Endothelial cell of umbilical vein (primary cell): ENCODE measurements at regions not wholly inside any gene's neighbourhood (a gene's known extent, or its start where the extent isn't known, plus 50 kb on each side); places are given as distances from the start of the nearest gene placed in this dataset.

Experiments
- BruUV-seq: library from RNA; stranded (reverse); fragments of 400-500 nt; replicated peaks from 2 replicates; lab custom pipeline; 2021; lab: Mats Ljungman, UMichigan
- CTCF ChIA-PET: fragments of 300-600, 350-600 bp; sonication (Branson Sonifier 250); formaldehyde crosslinking; loops from one replicate; lab custom pipeline; 2021; ENCODE audit warnings: antibody characterized with exemption, inconsistent platforms; lab: Charles Lee
- POLR2A ChIA-PET: fragments of 300-600, 350-600 bp; sonication (Branson Sonifier 250); formaldehyde crosslinking; loops from one replicate; lab custom pipeline; 2021; ENCODE audit warnings: antibody characterized with exemption, inconsistent platforms; lab: Charles Lee
- DNase-seq: peaks from one replicate; pipeline ENCODE4 v3.0.0-alpha.2; 2011; ENCODE audit warnings: low read depth, low spot score
- FAIRE-seq: peaks from 2 replicates; lab custom pipeline; 2011; peaks lifted over from hg19 to GRCh38; lab: Jason Lieb, UNC
- H2AFZ ChIP-seq: 2 replicates; pipeline ENCODE4 v1.6.0; 2012; ENCODE audit warnings: low read depth, low read length, control low read depth, inconsistent platforms
- H3K27ac ChIP-seq: 2 replicates; pipeline ENCODE4 v1.5.1; 2011; ENCODE audit warnings: low read depth, mild to moderate bottlenecking, control low read depth, low read length, moderate library complexity; ENCODE audit not compliant: insufficient read depth
- H3K27me3 ChIP-seq, 2 experiments: 2 replicates each; pipeline versions ENCODE4 v1.6.0 to v1.6.1; 2011; ENCODE audit warnings: low read length in 2 of 2, mixed read lengths in 1 of 2; ENCODE audit not compliant: control insufficient read depth in 2 of 2, insufficient read depth in 2 of 2
- H3K36me3 ChIP-seq, 2 experiments: 2 replicates in 1 of 2; 3 replicates in 1 of 2; pipeline ENCODE4 v1.5.1; 2011; ENCODE audit warnings: low read length in 2 of 2, mild to moderate bottlenecking in 1 of 2, moderate library complexity in 1 of 2; ENCODE audit not compliant: control insufficient read depth in 2 of 2, insufficient read depth in 2 of 2; ENCODE audit errors: extremely low read depth in 1 of 2
- H3K4me1 ChIP-seq: 3 replicates; pipeline ENCODE4 v1.5.1; 2011; ENCODE audit warnings: mild to moderate bottlenecking, low read length; ENCODE audit not compliant: control insufficient read depth, insufficient read depth; ENCODE audit errors: extremely low read depth
- H3K4me2 ChIP-seq: 2 replicates; pipeline ENCODE4 v1.6.1; 2011; ENCODE audit warnings: low read length, control low read depth, mixed read lengths; ENCODE audit not compliant: insufficient read depth
- H3K4me3 ChIP-seq, 3 experiments: fragments of 200-600 bp in 1 of 3; sonication (generic), shearing (Covaris generic) in 1 of 3; replicated peaks in 1 of 3; 2 replicates each; pipeline ENCODE4 v1.5.1; 2011 to 2016; ENCODE audit warnings: control low read depth in 3 of 3, low read length in 3 of 3, mild to moderate bottlenecking in 2 of 3, inconsistent platforms in 1 of 3, low read depth in 1 of 3, moderate library complexity in 1 of 3; ENCODE audit not compliant: insufficient read depth in 1 of 3
- H3K79me2 ChIP-seq: 2 replicates; pipeline ENCODE4 v1.6.0; 2012; ENCODE audit warnings: low read length, inconsistent platforms; ENCODE audit not compliant: control insufficient read depth, insufficient read depth
- H3K9ac ChIP-seq: replicated peaks from 2 replicates; pipeline ENCODE3; 2011; ENCODE audit warnings: low read length, control low read depth; ENCODE audit not compliant: insufficient read depth; ENCODE audit errors: extremely low read depth
- H3K9me1 ChIP-seq: replicated peaks from 3 replicates; pipeline ENCODE4 v1.6.0; 2011; ENCODE audit warnings: mild to moderate bottlenecking, low read length; ENCODE audit not compliant: control insufficient read depth, insufficient read depth; ENCODE audit errors: extremely low read depth
- H3K9me3 ChIP-seq: replicated peaks from 2 replicates; pipeline ENCODE4 v1.5.1; 2012; ENCODE audit warnings: low read length, inconsistent platforms; ENCODE audit not compliant: control insufficient read depth, insufficient read depth
- H4K20me1 ChIP-seq: replicated peaks from 2 replicates; pipeline ENCODE3; 2011; ENCODE audit warnings: mild to moderate bottlenecking, low read length; ENCODE audit not compliant: control insufficient read depth, insufficient read depth; ENCODE audit errors: extremely low read depth
- EZH2 ChIP-seq: IDR thresholded peaks from 2 replicates; pipeline ENCODE4 v1.6.1; 2012; ENCODE audit warnings: borderline replicate concordance, low read depth, mild to moderate bottlenecking, moderate library complexity, low read length, inconsistent platforms; ENCODE audit not compliant: severe bottlenecking
- FOS ChIP-seq: IDR thresholded peaks from 2 replicates; pipeline ENCODE4 v1.6.1; 2011; ENCODE audit warnings: mild to moderate bottlenecking, low read length, moderate library complexity, borderline replicate concordance; ENCODE audit not compliant: insufficient read depth
- GATA2 ChIP-seq: IDR thresholded peaks from 2 replicates; pipeline ENCODE4 v1.7.0; 2011; ENCODE audit warnings: low read depth, mild to moderate bottlenecking, moderate library complexity, mixed read lengths, low read length; ENCODE audit not compliant: insufficient read length, insufficient read depth
- JUN ChIP-seq: IDR thresholded peaks from 2 replicates; pipeline ENCODE4 v1.6.1; 2011; ENCODE audit warnings: borderline replicate concordance, low read depth; ENCODE audit not compliant: insufficient read length, insufficient read depth
- MYC ChIP-seq: IDR thresholded peaks from one replicate; pipeline ENCODE4 v1.6.1; 2011; ENCODE audit warnings: mild to moderate bottlenecking, low read depth, low read length
- POLR2A ChIP-seq: IDR thresholded peaks from 2 replicates; pipeline ENCODE4 v1.6.1; 2012; ENCODE audit warnings: low read depth, mild to moderate bottlenecking, control low read depth, low read length
- POLR2AphosphoS5 ChIP-seq: IDR thresholded peaks from 2 replicates; pipeline ENCODE4 v1.6.1; 2012; ENCODE audit warnings: low read depth, mild to moderate bottlenecking, control low read depth, low read length, moderate library complexity; ENCODE audit not compliant: insufficient read depth
- dilution Hi-C: fragments of 300-500 bp; cut with MboI; formaldehyde crosslinking; loops from one replicate; pipeline ENCODE4 v1.15.0; 2019; ENCODE audit warnings: low sequenced_read_pairs; ENCODE audit not compliant: extremely low pct_ligation_motif_present
- intact Hi-C: fragments of 100-400 bp; cut with micrococcal nuclease; formaldehyde crosslinking; loops from one replicate; pipeline ENCODE4 v1.10.0; 2022
- TF ChIP-seq, protein P1 (sequence below), 2 donors: IDR thresholded peaks; 1 replicate in 1 of 2; 2 replicates in 1 of 2; pipeline ENCODE4 v1.5.1; 2011; ENCODE audit warnings: low read length in 2 of 2, mild to moderate bottlenecking in 2 of 2, moderate library complexity in 2 of 2, control low read depth in 1 of 2, inconsistent platforms in 1 of 2, low read depth in 1 of 2; ENCODE audit not compliant: insufficient read depth in 1 of 2; ENCODE audit errors: extremely low read depth in 1 of 2
- TF ChIP-seq, protein P2 (sequence below): IDR thresholded peaks from 2 replicates; pipeline ENCODE4 v1.6.1; 2011; ENCODE audit not compliant: insufficient read depth, insufficient read length

DNA sequence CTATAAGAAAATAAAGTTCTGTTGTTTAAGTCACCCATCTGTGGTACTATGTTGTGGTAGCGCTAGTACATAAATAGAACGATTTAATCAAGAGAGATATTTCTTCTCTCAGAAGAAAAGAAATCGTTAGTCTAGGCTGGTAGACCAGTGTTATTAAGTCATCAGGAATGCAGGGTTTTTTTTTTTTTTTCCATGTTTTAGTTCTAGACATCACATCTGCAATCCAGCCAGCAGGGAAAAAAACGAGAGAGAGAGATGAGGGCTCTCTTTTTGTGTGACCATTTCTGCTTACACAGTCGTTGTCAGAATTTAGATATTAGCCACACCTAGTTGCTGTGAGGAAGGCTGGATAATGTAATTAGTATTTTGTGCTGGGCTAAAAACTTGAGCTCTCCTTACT, 417.4 kb downstream of the TMA16 start:
- Histone ChIP-seq H3K4me2 (no peak overlapping the region), H3K9ac (no peak overlapping the region), H3K4me3 (no peak overlapping the region), H3K4me1 (no peaks in the 10 kb centered on the region), H4K20me1 (no peaks in the 10 kb centered on the region), H3K9me3 (no peaks in the 10 kb centered on the region), H3K27me3 (no peaks in the 10 kb centered on the region), H3K27ac (no peak overlapping the region), H2AFZ (no peak overlapping the region), H3K36me3 (no peaks in the 10 kb centered on the region), H3K79me2 (no peaks in the 10 kb centered on the region), H3K9me1 (no peaks in the 10 kb centered on the region)
- TF ChIP-seq POLR2AphosphoS5: no peak
- TF ChIP-seq FOS: no peak
- TF ChIP-seq EZH2: no peak
- no peak for TF ChIP-seq JUN
- TF ChIP-seq MYC: no peak
- TF ChIP-seq, protein P1, sequence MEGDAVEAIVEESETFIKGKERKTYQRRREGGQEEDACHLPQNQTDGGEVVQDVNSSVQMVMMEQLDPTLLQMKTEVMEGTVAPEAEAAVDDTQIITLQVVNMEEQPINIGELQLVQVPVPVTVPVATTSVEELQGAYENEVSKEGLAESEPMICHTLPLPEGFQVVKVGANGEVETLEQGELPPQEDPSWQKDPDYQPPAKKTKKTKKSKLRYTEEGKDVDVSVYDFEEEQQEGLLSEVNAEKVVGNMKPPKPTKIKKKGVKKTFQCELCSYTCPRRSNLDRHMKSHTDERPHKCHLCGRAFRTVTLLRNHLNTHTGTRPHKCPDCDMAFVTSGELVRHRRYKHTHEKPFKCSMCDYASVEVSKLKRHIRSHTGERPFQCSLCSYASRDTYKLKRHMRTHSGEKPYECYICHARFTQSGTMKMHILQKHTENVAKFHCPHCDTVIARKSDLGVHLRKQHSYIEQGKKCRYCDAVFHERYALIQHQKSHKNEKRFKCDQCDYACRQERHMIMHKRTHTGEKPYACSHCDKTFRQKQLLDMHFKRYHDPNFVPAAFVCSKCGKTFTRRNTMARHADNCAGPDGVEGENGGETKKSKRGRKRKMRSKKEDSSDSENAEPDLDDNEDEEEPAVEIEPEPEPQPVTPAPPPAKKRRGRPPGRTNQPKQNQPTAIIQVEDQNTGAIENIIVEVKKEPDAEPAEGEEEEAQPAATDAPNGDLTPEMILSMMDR (IDR thresholded peaks at IDR 0.05; ENCODE audit: extremely low read depth in 1 of 2, insufficient read depth in 1 of 2, low read depth in 1 of 2, low read length in 2 of 2): no peak
- TF ChIP-seq GATA2: no peak
- TF ChIP-seq, protein P2, sequence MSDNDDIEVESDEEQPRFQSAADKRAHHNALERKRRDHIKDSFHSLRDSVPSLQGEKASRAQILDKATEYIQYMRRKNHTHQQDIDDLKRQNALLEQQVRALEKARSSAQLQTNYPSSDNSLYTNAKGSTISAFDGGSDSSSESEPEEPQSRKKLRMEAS: no peak
- no peak for TF ChIP-seq POLR2A
- BruUV-seq: no TSS peak
- dilution Hi-C loops (no loop called here), intact Hi-C loops (no loop called here)
- POLR2A ChIA-PET: no interaction called here
- DNase-seq: no peak
- no peak for FAIRE-seq
- CTCF ChIA-PET: no interaction called here
